HuH-7 (cell line): ENCODE measurements at regions not wholly inside any gene's neighbourhood (a gene's known extent, or its start where the extent isn't known, plus 50 kb on each side); places are given as distances from the start of the nearest gene placed in this dataset.
"Not testable (repeated sequence)": the region's sequence is repeated elsewhere in the genome, so short reads cannot be mapped to it uniquely, and the experiment has no call there.

Experiments used
- DNase-seq: peaks from one replicate; pipeline ENCODE4 v3.0.0; 2011; ENCODE audit warnings: low spot score

DNA sequence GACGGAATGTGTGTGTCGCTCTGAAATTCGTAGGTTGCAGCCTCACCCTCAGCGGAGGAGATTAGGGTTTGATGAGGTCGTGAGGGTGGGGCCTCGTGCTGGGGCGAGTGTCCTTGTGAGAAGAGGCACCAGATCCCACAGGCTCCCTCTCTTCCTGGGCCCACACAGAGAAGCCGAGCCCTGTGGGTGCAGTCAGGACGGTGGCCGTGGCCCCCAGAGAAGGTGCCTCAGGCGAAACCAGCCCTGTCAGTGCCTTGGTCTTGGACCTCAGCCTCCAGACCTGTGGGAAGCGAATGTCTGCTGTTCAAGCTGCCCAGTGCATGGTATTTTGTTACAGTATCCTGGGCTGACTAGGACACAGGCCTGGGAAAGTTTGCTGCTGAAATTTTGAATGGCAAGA is 108.0 kb upstream of the ALKAL2 start:
- no peak for DNase-seq

GRCh38 chr2:393711-394696 is 106.1 kb upstream of the ALKAL2 start:
- DNase-seq: no peak

GRCh38 chr2:392926-393280 is 105.0 kb upstream of the ALKAL2 start:
- DNase-seq: no peak

DNA sequence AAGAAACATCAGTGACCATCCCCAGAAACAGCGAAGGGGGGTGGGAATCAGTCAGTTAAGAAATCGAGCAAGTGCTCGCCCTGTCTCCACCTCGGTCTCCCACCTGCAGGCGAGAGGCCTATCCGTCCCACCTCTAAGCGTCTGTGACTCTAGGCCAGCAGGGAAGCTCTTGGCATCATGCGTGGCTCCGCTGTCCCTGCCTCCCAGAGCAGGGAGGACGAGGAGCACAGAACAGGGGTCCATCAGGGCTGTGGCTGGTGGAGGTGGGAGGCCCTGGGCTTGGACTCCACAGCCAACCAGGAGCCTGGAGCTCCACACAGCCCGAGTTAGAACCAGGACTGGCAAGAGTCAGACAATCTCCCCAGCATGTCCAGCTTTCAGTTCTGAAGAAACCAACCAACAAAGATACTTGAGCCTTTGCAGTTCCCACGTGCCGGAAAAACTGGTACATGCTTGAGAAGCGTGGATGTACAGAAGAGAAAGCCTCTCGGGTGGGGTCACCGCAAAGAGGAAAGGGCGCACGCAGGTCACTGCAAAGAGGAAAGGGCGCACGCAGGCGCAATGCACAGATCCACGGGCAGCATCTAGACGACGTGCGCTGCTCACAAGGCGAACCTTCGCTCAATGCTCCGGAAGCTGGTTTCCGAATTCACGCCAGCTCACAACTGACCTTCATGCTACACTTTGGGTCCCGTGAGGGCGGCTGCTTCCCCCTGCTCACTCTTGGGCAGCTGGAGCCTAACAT is 104.5 kb upstream of the ALKAL2 start:
- no peak for DNase-seq

- no peak for DNase-seq
Observed at GRCh38 chr2:391696-392095, 103.8 kb upstream of the ALKAL2 start.

- DNase-seq: no peak
Observed at GRCh38 chr2:390959-391358, 103.1 kb upstream of the ALKAL2 start.

GRCh38 chr2:389985-390384 is 102.1 kb upstream of the ALKAL2 start:
- not testable (repeated sequence) for DNase-seq

GRCh38 chr2:388752-389151 is 100.9 kb upstream of the ALKAL2 start:
- not testable (repeated sequence) for DNase-seq

- no peak for DNase-seq
Observed at GRCh38 chr2:387980-388421, 100.1 kb upstream of the ALKAL2 start.

GRCh38 chr2:386406-387103 is 98.7 kb upstream of the ALKAL2 start:
- DNase-seq: no peak

DNA sequence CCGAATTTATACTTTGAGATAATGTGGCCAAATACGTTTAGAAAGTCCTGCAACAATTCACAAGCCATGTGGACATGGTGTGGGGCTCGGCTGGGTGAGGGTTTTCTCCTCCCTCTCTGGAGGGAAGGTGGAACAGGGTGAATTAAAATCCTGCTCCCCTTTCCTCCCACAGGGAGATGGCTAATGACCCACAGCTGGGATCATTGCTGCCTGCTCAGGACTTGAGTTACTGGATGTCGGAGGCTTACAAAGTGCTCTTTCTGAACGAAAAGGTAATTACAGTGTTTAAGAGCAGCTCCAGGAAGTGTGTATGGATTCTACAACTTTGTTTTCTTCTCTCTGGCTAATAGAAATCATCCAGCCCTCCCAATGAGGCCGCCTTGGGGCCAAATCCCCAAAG is 97.9 kb upstream of the ALKAL2 start:
- no peak for DNase-seq

- DNase-seq: no peak
Observed at GRCh38 chr2:385061-385460, 97.2 kb upstream of the ALKAL2 start.

- no peak for DNase-seq
Observed at GRCh38 chr2:383888-384287, 96.0 kb upstream of the ALKAL2 start.

DNA sequence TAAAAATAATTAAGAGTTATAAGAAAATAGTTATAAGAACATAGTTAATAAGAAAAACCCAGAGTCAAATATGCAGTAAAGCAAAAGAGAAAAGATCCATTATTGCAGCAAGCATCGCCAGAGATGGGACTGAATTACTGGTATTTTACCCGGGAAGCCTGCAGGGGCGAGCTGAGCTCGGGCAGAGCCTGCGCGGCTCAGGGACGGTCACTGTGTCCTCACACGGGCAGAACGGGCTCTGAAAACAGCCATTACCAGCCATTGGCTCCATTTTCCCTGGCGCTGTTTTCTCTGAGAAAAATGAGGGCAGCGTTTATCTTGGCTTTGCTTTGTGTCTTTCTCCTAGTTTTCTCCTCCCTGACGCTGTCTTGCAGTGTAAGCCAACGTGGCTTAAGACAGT is 95.3 kb upstream of the ALKAL2 start:
- DNase-seq: no peak

DNA sequence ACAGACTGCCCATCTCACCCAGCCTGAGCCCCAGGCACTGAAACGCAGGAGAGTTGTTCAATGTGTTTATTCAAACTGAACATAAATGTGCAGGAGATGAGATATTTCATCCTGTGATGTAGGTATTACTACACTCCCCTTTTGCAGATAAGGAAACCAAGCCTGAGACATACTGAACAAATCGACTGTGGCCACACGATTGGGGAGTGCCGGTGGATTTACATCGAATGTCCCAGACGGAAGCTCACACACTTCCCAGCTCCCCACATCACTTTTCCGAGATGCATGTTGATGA is 94.8 kb upstream of the ALKAL2 start:
- no peak for DNase-seq

DNA sequence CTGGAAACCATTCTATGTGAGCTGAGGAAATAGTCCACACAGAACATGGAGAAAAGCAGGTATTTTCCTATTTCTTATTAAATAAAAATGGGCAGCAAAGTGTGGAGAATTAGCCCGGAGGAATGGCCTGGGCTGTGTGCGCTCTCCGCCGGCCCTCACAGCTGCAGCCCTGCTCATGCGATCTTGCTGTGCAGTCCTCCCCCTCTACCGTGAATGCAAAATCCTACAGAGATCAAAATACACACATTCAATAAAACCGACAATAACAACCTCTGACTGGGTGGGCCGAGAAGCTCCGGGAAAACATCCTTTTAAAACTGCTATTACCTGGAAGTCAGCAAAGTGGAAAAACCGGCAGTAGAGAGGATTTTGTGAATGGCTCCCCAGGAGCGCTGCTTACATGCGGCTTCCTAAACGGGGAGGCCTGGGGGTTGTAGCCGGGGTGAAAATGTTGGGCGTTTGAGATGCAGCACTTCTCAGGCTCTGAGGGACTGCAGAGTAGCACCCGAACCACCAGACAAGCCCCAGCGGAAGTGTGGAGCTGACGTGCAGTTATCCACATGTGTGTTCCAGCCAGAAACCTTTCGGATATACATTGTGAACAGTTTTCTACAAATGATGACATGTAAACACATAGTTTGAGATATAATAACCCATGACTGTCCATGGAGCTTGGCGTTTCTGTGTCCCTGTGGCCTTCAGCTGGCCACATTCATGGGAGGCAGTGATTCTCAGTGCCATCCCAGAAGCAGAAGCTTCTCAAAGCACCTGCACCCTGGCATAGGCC is 94.2 kb upstream of the ALKAL2 start:
- DNase-seq: no peak

DNA sequence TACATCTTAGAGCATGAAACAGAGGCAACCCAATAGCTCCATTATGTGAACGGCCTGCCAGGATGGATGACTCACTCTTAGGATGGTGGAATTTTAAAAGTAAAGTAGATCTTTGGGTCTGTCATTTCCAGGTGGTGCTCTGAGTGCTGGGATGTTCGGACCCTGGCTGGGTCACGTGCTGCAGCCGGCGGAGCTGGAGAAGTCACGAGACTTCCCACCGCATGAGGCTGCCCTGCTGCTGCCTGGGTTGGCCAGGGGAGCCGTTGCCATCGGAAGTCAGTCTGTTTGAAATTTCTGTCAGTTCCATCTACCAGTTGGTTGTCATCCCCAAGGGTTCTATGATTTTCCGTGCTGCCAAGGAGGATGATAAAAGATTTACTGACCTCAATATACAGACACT is 93.3 kb upstream of the ALKAL2 start:
- no peak for DNase-seq

DNA sequence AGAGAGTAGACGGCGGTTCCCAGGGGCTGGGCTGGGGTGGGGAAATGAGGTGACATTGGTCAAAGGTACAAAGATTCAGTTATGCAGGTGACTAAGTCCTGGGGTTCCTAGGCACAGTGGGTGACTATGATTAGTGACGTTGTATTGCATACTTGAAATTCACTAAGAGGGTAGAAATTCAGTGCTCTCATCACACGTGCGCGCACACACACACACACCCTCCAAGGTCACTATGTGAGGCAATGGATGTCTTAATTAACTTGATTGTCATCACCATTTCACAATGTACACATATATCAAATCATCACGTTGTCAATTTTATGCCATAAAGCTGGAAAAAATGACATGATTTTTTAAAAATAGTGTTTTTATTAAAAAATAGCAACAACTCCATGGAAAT is 92.9 kb upstream of the ALKAL2 start:
- DNase-seq: no peak

DNA sequence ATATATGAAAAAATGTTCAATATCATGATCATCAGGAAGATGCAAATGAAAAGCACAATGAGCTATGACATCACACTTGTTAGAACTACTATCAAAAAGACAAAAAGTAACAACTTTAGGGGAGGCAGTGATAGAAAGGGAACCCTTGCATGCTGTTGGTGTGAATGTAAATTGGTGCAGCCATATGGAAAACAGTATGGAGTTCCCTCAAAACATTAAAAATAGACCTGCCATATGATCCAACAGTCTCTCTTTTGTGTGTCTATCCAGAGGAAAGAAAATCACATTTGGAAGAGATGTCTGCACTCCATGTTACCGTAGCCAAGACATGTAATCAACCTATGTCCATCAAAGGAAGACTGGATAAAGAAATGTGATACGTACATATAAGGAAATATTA is 92.3 kb upstream of the ALKAL2 start:
- DNase-seq: no peak

- no peak for DNase-seq
Observed at GRCh38 chr2:379778-380177, 91.9 kb upstream of the ALKAL2 start.

- DNase-seq: no peak
Observed at GRCh38 chr2:378364-378763, 90.5 kb upstream of the ALKAL2 start.

DNA sequence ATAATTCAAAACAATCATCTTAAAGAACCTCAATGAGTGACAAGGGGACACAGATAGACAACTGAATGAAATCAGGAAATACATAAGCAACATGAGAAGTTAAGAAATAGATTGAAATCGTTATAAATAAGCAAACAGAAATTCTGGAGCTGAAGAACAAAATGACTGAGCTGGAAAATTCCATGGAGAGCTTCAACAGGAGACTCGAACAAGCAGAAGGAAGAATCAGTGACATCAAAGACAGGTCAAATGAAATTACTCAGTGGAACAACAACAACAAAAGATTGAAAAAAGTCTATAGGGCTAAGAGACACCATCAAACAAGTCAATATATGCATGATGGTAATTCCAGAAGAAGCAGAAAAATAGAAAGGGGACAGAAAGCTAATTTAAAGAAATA is 89.5 kb upstream of the ALKAL2 start:
- DNase-seq: no peak
